ENCODE measurements at regions not wholly inside any gene's neighbourhood (a gene's known extent, or its start where the extent isn't known, plus 50 kb on each side); places are given as distances from the start of the nearest gene placed in this dataset.

- Histone ChIP-seq H3K27me3 (ENCODE audit: insufficient read depth, poor library complexity, severe bottlenecking) (no peaks in the 10 kb centered on the region), H3K4me3 (replicated peaks; ENCODE audit: insufficient read depth, low read length) (no peak overlapping the region), H3K27ac (replicated peaks) (no peak overlapping the region)
- no peak for DNase-seq (ENCODE audit: low read depth in 1 of 2, low spot score in 1 of 2)
- TF ChIP-seq POLR2AphosphoS5 (IDR thresholded peaks at IDR 0.05; ENCODE audit: low read depth) (no peak), REST (IDR thresholded peaks at IDR 0.05; ENCODE audit: insufficient replicate concordance, low read depth) (no peak), CTCF (IDR thresholded peaks at IDR 0.05; ENCODE audit: insufficient read depth, low read length) (no peak)
Observed at GRCh38 chr5:24188216-24188925, 456.4 kb downstream of the CDH10 start.

GRCh38 chr5:24196789-24197188, 448.0 kb downstream of the CDH10 start:
- Histone ChIP-seq H3K4me3 (replicated peaks; ENCODE audit: insufficient read depth, low read length) (no peak overlapping the region), H3K27me3 (ENCODE audit: insufficient read depth, poor library complexity, severe bottlenecking) (no peaks in the 10 kb centered on the region), H3K27ac (replicated peaks) (no peak overlapping the region)
- DNase-seq (ENCODE audit: low read depth in 1 of 2, low spot score in 1 of 2): no peak
- no peak for TF ChIP-seq CTCF (IDR thresholded peaks at IDR 0.05; ENCODE audit: insufficient read depth, low read length)
- TF ChIP-seq REST (IDR thresholded peaks at IDR 0.05; ENCODE audit: insufficient replicate concordance, low read depth): no peak
- TF ChIP-seq GABPA (IDR thresholded peaks at IDR 0.05; ENCODE audit: low read depth): no peak
- no peak for TF ChIP-seq POLR2AphosphoS5 (IDR thresholded peaks at IDR 0.05; ENCODE audit: low read depth)
- no peak for TF ChIP-seq SPI1 (IDR thresholded peaks at IDR 0.05; ENCODE audit: borderline replicate concordance, low read depth)

- H3K27ac ChIP-seq (replicated peaks): no peak overlapping the region
- no peak for DNase-seq (ENCODE audit: low read depth in 1 of 2, low spot score in 1 of 2)
- H3K4me3 ChIP-seq (replicated peaks; ENCODE audit: insufficient read depth, low read length): no peak overlapping the region
- TF ChIP-seq GABPA (IDR thresholded peaks at IDR 0.05; ENCODE audit: low read depth): no peak
- no peak for TF ChIP-seq POLR2AphosphoS5 (IDR thresholded peaks at IDR 0.05; ENCODE audit: low read depth)
- no peak for TF ChIP-seq REST (IDR thresholded peaks at IDR 0.05; ENCODE audit: insufficient replicate concordance, low read depth)
- no peak for TF ChIP-seq CTCF (IDR thresholded peaks at IDR 0.05; ENCODE audit: insufficient read depth, low read length)
- TF ChIP-seq SPI1 (IDR thresholded peaks at IDR 0.05; ENCODE audit: borderline replicate concordance, low read depth): no peak
- no peaks in the 10 kb centered on the region for H3K27me3 ChIP-seq (ENCODE audit: insufficient read depth, poor library complexity, severe bottlenecking)
Observed at GRCh38 chr5:24208686-24209106, 436.1 kb downstream of the CDH10 start.

Measured in HL-60 (cell line).